GM12891 (cell line): ENCODE measurements at regions not wholly inside any gene's neighbourhood (a gene's known extent, or its start where the extent isn't known, plus 50 kb on each side); places are given as distances from the start of the nearest gene placed in this dataset.

Source experiments
- PAX5 ChIP-seq: IDR thresholded peaks from 2 replicates; pipeline ENCODE4 v1.6.1; 2011; ENCODE audit warnings: low read length, moderate library complexity, mild to moderate bottlenecking; ENCODE audit not compliant: insufficient read depth, severe bottlenecking
- POLR2A ChIP-seq: IDR thresholded peaks from 2 replicates; pipeline ENCODE4 v1.6.1; 2011; ENCODE audit warnings: low read depth, low read length, control low read depth
- POLR2AphosphoS5 ChIP-seq: IDR thresholded peaks from 2 replicates; pipeline ENCODE4 v1.6.1; 2011; ENCODE audit warnings: low read depth, low read length, control low read depth
- POU2F2 ChIP-seq: IDR thresholded peaks from 2 replicates; pipeline ENCODE4 v1.6.1; 2011; ENCODE audit warnings: low read depth, mild to moderate bottlenecking, control low read depth, low read length, moderate library complexity
- SPI1 ChIP-seq: IDR thresholded peaks from 2 replicates; pipeline ENCODE4 v1.6.1; 2011; ENCODE audit warnings: low read depth, low read length, control low read depth

- TF ChIP-seq POLR2AphosphoS5 (no peak), POLR2A (no peak), POU2F2 (no peak), SPI1 (no peak), PAX5 (no peak)
These were observed 101.6 kb downstream of the AASDHPPT start for GRCh38 chr11:106179048-106179447.
